Adipocyte (in vitro differentiated cells): ENCODE measurements at regions not wholly inside any gene's neighbourhood (a gene's known extent, or its start where the extent isn't known, plus 50 kb on each side); places are given as distances from the start of the nearest gene placed in this dataset.
A peak's percentile ranks its signal among the peaks of the same experiment; 100 is the strongest.

ENCODE experiments used
- DNase-seq: peaks from one replicate; pipeline ENCODE4 v3.0.0-alpha.2; 2015; ENCODE audit warnings: low read depth
- H3K27me3 ChIP-seq: replicated peaks from 2 replicates; pipeline ENCODE4 v1.7.0; 2013; ENCODE audit warnings: mild to moderate bottlenecking, low read length, moderate library complexity; ENCODE audit not compliant: control insufficient read depth, insufficient read depth
- H3K36me3 ChIP-seq: 2 replicates; pipeline ENCODE4 v1.7.0; 2013; ENCODE audit warnings: low read length, mild to moderate bottlenecking, moderate library complexity; ENCODE audit not compliant: control insufficient read depth, insufficient read depth, severe bottlenecking
- H3K4me1 ChIP-seq: 2 replicates; pipeline ENCODE4 v1.7.0; 2013; ENCODE audit warnings: mild to moderate bottlenecking, low read length, moderate library complexity; ENCODE audit not compliant: control insufficient read depth, insufficient read depth
- H3K4me3 ChIP-seq: 2 replicates; pipeline ENCODE4 v1.7.0; 2013; ENCODE audit warnings: mild to moderate bottlenecking, low read length, moderate library complexity
- H3K9ac ChIP-seq: 2 replicates; pipeline ENCODE4 v1.7.0; 2013; ENCODE audit warnings: mild to moderate bottlenecking, low read length, moderate library complexity
- H3K9me3 ChIP-seq: 2 replicates; pipeline ENCODE4 v1.7.0; 2013; ENCODE audit warnings: mild to moderate bottlenecking, low read length, moderate library complexity; ENCODE audit not compliant: control insufficient read depth

DNA sequence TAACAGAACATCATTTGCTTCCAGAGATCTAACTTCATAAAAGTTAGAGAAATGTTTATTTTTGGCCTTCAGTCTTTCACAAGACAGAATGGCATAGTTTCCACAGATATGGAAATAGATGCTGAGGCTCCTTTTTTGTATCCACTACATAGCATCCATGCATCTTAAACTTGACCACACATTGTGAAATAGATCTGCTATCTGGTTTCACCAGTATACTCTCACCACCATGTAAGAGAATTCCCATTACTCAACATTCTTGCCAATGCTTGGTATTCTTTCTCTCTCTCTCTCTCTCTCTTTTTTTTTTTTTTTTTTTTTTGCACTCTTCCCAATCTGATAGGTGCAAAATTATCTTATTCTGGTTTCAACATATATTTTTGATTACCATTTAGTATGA, 52.1 kb upstream of the PRMT6 start:
- H3K27me3 ChIP-seq, result no peaks in the 10 kb centered on the region
- no peak overlapping the region for H3K9ac ChIP-seq
- no peaks in the 10 kb centered on the region for H3K9me3 ChIP-seq
- no peaks in the 10 kb centered on the region for H3K36me3 ChIP-seq
- peak; percentile 40 for DNase-seq
- H3K4me3 ChIP-seq, result no peak overlapping the region
- H3K4me1 ChIP-seq, result peaks cover 4% of the 10 kb centered on the region
